ENCODE measurements at regions not wholly inside any gene's neighbourhood (a gene's known extent, or its start where the extent isn't known, plus 50 kb on each side); places are given as distances from the start of the nearest gene placed in this dataset.

DNA sequence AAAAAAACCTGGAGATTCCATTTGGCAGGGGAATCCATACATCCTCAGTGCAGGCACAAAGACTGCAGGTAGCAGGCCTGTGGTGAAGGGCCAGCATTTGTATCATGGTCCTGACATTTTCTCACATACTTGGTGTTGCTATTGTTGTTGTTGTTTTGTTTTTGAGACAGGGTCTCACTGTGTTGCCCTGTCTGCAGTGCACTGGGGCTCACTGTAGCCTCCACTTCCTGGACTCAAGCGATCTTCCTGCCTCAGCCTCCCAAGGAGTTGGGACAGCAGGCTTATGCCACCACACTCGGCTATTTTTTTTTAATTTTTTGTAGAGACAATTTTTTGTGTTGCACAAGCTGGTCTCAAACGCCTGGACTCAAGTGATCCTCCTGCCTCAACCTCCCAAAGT, 140.8 kb upstream of the ZNF644 start:
- POLR2A ChIA-PET (ENCODE audit: unreplicated experiment) = no interaction called here

DNA sequence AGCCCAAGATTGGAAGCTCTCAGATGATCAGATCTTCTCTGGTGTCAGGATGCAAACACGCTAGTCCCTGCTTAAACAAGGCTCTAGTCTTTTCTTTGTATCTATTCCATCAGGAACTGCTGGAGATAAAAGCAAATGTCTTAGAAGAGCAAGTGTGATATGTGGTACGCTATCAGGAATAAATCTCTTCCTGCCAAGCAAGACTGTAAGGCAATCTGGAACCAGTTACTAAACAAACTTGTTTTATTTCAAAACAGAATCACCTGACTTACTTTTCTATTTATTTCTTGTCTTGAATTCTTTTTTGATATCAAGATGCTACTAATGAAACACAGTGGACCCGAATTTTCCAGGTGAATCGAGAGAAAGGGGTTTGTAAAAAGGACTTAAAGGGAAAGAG, 139.9 kb upstream of the ZNF644 start:
- no TSS peak for BruUV-seq (replicated peaks)
- H3K27me3 ChIP-seq (ENCODE audit: insufficient read depth, low read depth) = no peaks in the 10 kb centered on the region
- no peaks in the 10 kb centered on the region for H3K9me2 ChIP-seq (ENCODE audit: insufficient read depth)
- H3K79me2 ChIP-seq (ENCODE audit: low read depth) = no peaks in the 10 kb centered on the region
- H3K9me3 ChIP-seq (ENCODE audit: insufficient read depth, low read depth) = no peaks in the 10 kb centered on the region
- H3K27ac ChIP-seq = no peak overlapping the region
- ChIA-PET POLR2A (ENCODE audit: unreplicated experiment) (no interaction called here), CTCF (interaction anchor here (0.6 kb wide), 1 partner anchor 9 kb away, joined by 5 read pairs; no protein-coding TSS in a partner anchor)
- no peaks in the 10 kb centered on the region; the same call in 1 of the 2 replicates for H3F3A ChIP-seq (ENCODE audit: insufficient read depth, low read depth)
- no peak overlapping the region for H2AFZ ChIP-seq
- TF ChIP-seq, protein P1, sequence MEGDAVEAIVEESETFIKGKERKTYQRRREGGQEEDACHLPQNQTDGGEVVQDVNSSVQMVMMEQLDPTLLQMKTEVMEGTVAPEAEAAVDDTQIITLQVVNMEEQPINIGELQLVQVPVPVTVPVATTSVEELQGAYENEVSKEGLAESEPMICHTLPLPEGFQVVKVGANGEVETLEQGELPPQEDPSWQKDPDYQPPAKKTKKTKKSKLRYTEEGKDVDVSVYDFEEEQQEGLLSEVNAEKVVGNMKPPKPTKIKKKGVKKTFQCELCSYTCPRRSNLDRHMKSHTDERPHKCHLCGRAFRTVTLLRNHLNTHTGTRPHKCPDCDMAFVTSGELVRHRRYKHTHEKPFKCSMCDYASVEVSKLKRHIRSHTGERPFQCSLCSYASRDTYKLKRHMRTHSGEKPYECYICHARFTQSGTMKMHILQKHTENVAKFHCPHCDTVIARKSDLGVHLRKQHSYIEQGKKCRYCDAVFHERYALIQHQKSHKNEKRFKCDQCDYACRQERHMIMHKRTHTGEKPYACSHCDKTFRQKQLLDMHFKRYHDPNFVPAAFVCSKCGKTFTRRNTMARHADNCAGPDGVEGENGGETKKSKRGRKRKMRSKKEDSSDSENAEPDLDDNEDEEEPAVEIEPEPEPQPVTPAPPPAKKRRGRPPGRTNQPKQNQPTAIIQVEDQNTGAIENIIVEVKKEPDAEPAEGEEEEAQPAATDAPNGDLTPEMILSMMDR (conservative IDR thresholded peaks at IDR 0.05) = no peak
- TF ChIP-seq EZH2 (IDR thresholded peaks at IDR 0.05; ENCODE audit: low read depth) = no peak
- peaks cover 14% of the 10 kb centered on the region for H3K4me1 ChIP-seq (replicated peaks; ENCODE audit: insufficient read depth)
- DNase-seq = peak in 1 of 2 experiments; percentile 52
- intact Hi-C loops (cut with micrococcal nuclease; ENCODE audit: unreplicated experiment) = loop anchor here (10.0 kb wide), 5 partner anchors 137 to 1117 kb away; partner anchors contain the start of genes HFM1 and ZNF644
- H3K4me3 ChIP-seq = no peak overlapping the region
- peak overlapping the region; percentile 30 for H3K4me2 ChIP-seq
- H4K20me1 ChIP-seq (ENCODE audit: insufficient read depth) = no peaks in the 10 kb centered on the region
- H3K36me3 ChIP-seq (ENCODE audit: low read depth) = no peaks in the 10 kb centered on the region

More for the DNA sequence above, 140.8 kb upstream of the ZNF644 start:
- no peaks in the 10 kb centered on the region for H3K79me2 ChIP-seq (ENCODE audit: low read depth)
- H3K36me3 ChIP-seq (ENCODE audit: low read depth) = no peaks in the 10 kb centered on the region
- BruUV-seq (replicated peaks) = no TSS peak
- no peak overlapping the region for H3K4me3 ChIP-seq
- no peaks in the 10 kb centered on the region for H3K9me2 ChIP-seq (ENCODE audit: insufficient read depth)
- H3F3A ChIP-seq (ENCODE audit: insufficient read depth, low read depth) = no peaks in the 10 kb centered on the region; the same call in 1 of the 2 replicates
- CTCF ChIA-PET = no interaction called here
- TF ChIP-seq EZH2 (IDR thresholded peaks at IDR 0.05; ENCODE audit: low read depth) = no peak
- TF ChIP-seq, protein P1 (conservative IDR thresholded peaks at IDR 0.05) = no peak
- H3K4me2 ChIP-seq = no peak overlapping the region
- intact Hi-C loops (cut with micrococcal nuclease; ENCODE audit: unreplicated experiment) = loop anchor here (10.0 kb wide), 5 partner anchors 138 to 1118 kb away; partner anchors contain the start of genes HFM1 and ZNF644
- no peaks in the 10 kb centered on the region for H4K20me1 ChIP-seq (ENCODE audit: insufficient read depth)
- DNase-seq = no peak
- H3K4me1 ChIP-seq (replicated peaks; ENCODE audit: insufficient read depth) = peaks cover 14% of the 10 kb centered on the region
- no peak overlapping the region for H3K27ac ChIP-seq
- no peaks in the 10 kb centered on the region for H3K27me3 ChIP-seq (ENCODE audit: insufficient read depth, low read depth)
- no peaks in the 10 kb centered on the region for H3K9me3 ChIP-seq (ENCODE audit: insufficient read depth, low read depth)
- H2AFZ ChIP-seq = no peak overlapping the region

DNA sequence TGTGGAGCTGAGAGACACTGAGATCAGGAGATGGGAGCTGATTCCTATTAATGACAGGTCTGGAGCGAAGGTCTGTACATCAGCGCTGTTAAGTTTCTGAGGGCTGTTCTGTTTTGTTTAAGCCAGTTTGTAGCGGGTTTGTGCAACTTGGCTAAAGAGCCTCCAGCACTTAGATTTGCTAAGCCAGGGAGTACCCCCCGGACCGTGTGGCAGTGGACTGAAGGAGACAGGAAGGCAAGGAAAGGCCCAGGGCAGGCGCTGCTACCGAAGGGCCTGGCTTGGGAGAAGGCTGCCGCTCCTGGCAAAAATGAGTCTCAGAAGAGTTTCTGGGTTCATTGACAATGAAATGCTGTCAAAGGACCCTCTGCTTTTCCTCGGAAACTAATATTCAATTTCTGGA, 139.3 kb upstream of the ZNF644 start:
- intact Hi-C loops (cut with micrococcal nuclease; ENCODE audit: unreplicated experiment) = loop anchor here (10.0 kb wide), 5 partner anchors 136 to 1116 kb away; partner anchors contain the start of genes HFM1 and ZNF644
- Histone ChIP-seq H3K4me3 (no peak overlapping the region), H3F3A (ENCODE audit: insufficient read depth, low read depth) (no peaks in the 10 kb centered on the region; the same call in 1 of the 2 replicates), H3K27ac (no peak overlapping the region), H4K20me1 (ENCODE audit: insufficient read depth) (no peaks in the 10 kb centered on the region), H3K4me2 (no peak overlapping the region), H3K4me1 (replicated peaks; ENCODE audit: insufficient read depth) (peaks cover 14% of the 10 kb centered on the region), H3K36me3 (ENCODE audit: low read depth) (no peaks in the 10 kb centered on the region), H3K27me3 (ENCODE audit: insufficient read depth, low read depth) (no peaks in the 10 kb centered on the region), H3K9me3 (ENCODE audit: insufficient read depth, low read depth) (no peaks in the 10 kb centered on the region), H3K79me2 (ENCODE audit: low read depth) (no peaks in the 10 kb centered on the region), H2AFZ (no peak overlapping the region), H3K9me2 (ENCODE audit: insufficient read depth) (no peaks in the 10 kb centered on the region)
- no TSS peak for BruUV-seq (replicated peaks)
- TF ChIP-seq EZH2 (IDR thresholded peaks at IDR 0.05; ENCODE audit: low read depth) = no peak
- TF ChIP-seq, protein P1 (conservative IDR thresholded peaks at IDR 0.05) = no peak
- no peak for DNase-seq
- ChIA-PET CTCF (no interaction called here), POLR2A (ENCODE audit: unreplicated experiment) (no interaction called here)

All from PC-9 (cell line).